Neural progenitor cell (in vitro differentiated cells): ENCODE measurements at regions not wholly inside any gene's neighbourhood (a gene's known extent, or its start where the extent isn't known, plus 50 kb on each side); places are given as distances from the start of the nearest gene placed in this dataset.

ENCODE experiments used
- CTCF ChIP-seq: fragments of 200-600 bp; sonication (generic); IDR thresholded peaks from 2 replicates; pipeline ENCODE4 v1.5.1; 2017; ENCODE audit warnings: antibody characterized with exemption, mild to moderate bottlenecking
- EZH2 ChIP-seq: fragments of 200-600 bp; sonication (generic); IDR thresholded peaks from 2 replicates; pipeline ENCODE4 v1.6.1; 2017; ENCODE audit warnings: antibody characterized with exemption, mild to moderate bottlenecking, moderate library complexity
- EZH2phosphoT487 ChIP-seq: fragments of 200-600 bp; sonication (generic); IDR thresholded peaks from 2 replicates; pipeline ENCODE4 v1.6.1; 2017; ENCODE audit warnings: antibody characterized with exemption

DNA sequence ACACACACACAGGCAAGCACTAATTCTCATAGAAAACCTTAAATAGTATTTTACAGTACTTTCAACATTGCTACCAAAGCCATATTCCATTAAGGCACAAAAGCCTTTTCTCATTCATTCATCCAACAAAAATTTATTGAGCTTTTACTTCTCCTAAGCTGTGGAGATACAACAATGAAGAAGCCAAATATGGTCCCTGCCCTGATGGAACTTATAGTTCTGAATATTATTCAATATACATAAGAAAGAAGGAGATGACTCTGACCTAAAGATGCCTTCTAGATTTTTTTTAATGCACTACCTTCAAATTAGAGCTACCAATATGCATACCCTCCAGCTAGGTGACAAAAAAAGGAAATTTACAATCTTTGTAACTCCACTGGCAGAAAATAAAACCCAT lies 90.0 kb upstream of the WDR44 start:
- no peak for TF ChIP-seq EZH2phosphoT487
- TF ChIP-seq CTCF = no peak
- no peak for TF ChIP-seq EZH2
